ENCODE measurements at regions not wholly inside any gene's neighbourhood (a gene's known extent, or its start where the extent isn't known, plus 50 kb on each side); places are given as distances from the start of the nearest gene placed in this dataset.
"Not testable (repeated sequence)": the region's sequence is repeated elsewhere in the genome, so short reads cannot be mapped to it uniquely, and the experiment has no call there.

- Mint-ChIP-seq H3K27ac (no peak overlapping the region), H3K4me1 (ENCODE audit: low read depth in 2 of 2) (no peaks in the 10 kb centered on the region), H3K27me3 (no peaks in the 10 kb centered on the region), H3K9me3 (peaks cover 2 to 15% of the 10 kb centered on the region in 2 donors), H3K36me3 (ENCODE audit: insufficient read depth) (no peaks in the 10 kb centered on the region), H3K4me3 (no peak overlapping the region)
- no peak for ATAC-seq (replicated peaks)
- DNase-seq, result no peak
These were observed 281.4 kb upstream of the CELF4 start for GRCh38 chr18:37846996-37847395.

DNA sequence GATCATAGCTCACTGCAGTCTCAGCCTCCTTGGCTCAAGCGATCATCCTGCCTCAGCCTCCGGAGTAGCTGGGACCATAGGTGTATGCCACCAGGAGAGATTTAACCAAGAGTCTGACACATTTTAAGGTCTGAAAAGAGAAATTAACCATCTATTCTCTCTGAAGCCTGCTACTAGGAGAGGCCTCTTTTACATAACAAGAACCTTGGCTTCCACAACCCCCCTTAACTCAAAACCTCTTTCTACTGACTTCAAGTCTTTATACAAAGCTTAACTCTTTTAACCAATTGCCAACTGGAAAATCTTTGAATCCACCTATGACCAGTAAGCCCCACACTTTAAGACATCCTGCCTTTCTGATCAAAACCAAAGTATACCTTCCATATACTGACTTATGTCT lies 279.9 kb upstream of the CELF4 start:
- no peaks in the 10 kb centered on the region for H3K36me3 Mint-ChIP-seq (ENCODE audit: insufficient read depth)
- H3K9me3 Mint-ChIP-seq, result peaks cover 0 to 8% of the 10 kb centered on the region in 2 donors
- H3K4me3 Mint-ChIP-seq, result no peak overlapping the region
- H3K27me3 Mint-ChIP-seq, result no peaks in the 10 kb centered on the region
- no peaks in the 10 kb centered on the region for H3K4me1 Mint-ChIP-seq (ENCODE audit: low read depth in 2 of 2)
- no peak overlapping the region for H3K27ac Mint-ChIP-seq
- DNase-seq (no peak), ATAC-seq (replicated peaks) (no peak)

- no peak overlapping the region for H3K4me3 Mint-ChIP-seq
- no peaks in the 10 kb centered on the region for H3K4me1 Mint-ChIP-seq (ENCODE audit: low read depth in 2 of 2)
- no peaks in the 10 kb centered on the region for H3K36me3 Mint-ChIP-seq (ENCODE audit: insufficient read depth)
- peaks cover 2 to 8% of the 10 kb centered on the region in 2 donors for H3K9me3 Mint-ChIP-seq
- no peaks in the 10 kb centered on the region for H3K27me3 Mint-ChIP-seq
- no peak for ATAC-seq (replicated peaks)
- no peak overlapping the region for H3K27ac Mint-ChIP-seq
- no peak for DNase-seq
These were observed 278.8 kb upstream of the CELF4 start for GRCh38 chr18:37844209-37844970.

- no peaks in the 10 kb centered on the region for H3K36me3 Mint-ChIP-seq (ENCODE audit: insufficient read depth)
- DNase-seq (no peak), ATAC-seq (replicated peaks) (no peak)
- no peaks in the 10 kb centered on the region for H3K4me1 Mint-ChIP-seq (ENCODE audit: low read depth in 2 of 2)
- H3K9me3 Mint-ChIP-seq, result peaks cover 0 to 6% of the 10 kb centered on the region in 2 donors
- H3K4me3 Mint-ChIP-seq, result no peak overlapping the region
- H3K27ac Mint-ChIP-seq, result no peak overlapping the region
- H3K27me3 Mint-ChIP-seq, result no peaks in the 10 kb centered on the region
These were observed 272.5 kb upstream of the CELF4 start for GRCh38 chr18:37838083-37838482.

DNA sequence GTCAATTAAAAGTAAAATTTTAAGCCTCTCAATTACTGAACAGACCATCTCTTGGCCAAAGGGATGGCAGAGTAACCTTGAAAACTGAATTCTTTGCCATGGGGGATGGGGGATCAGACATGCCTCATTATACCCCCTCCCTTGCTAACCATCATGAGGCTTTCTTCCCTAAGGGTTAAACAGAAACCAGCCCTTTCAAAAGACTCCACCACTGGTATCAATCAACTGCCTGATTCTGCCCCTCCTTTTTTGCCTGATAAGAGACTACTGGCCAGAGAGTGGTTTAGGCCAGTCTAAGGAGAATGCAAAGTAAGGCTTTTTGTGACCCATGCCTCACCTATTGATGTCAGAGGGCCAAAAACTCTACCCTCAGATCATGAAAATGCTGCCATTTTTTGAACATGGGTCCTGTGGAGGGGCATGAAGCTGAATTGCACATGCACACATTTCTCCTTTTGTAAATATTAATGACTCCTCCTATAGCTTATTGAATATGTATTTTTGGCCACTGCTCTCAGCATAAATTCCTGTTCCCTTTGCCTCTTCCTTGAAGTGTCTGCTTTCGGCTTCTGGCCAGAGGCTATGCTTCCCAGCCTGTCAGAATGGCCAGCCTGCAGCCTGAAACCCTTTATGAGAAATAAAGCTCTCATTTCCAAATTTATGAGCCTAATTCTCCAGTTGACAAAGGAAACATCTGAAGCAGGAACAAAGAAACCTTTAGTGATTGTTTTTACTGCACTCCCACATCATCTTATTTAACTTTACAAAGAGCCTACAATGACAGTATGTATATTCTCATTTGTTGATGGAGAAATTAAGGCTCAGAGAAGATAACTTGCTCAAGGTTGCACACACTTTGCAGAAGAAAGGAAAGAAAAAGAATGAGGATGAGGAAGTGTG lies 270.7 kb upstream of the CELF4 start:
- no peaks in the 10 kb centered on the region for H3K36me3 Mint-ChIP-seq (ENCODE audit: insufficient read depth)
- no peak for ATAC-seq (replicated peaks)
- H3K4me3 Mint-ChIP-seq, result no peak overlapping the region
- H3K27ac Mint-ChIP-seq, result no peak overlapping the region
- no peaks in the 10 kb centered on the region for H3K27me3 Mint-ChIP-seq
- no peak for DNase-seq
- H3K4me1 Mint-ChIP-seq (ENCODE audit: low read depth in 2 of 2), result no peaks in the 10 kb centered on the region
- peaks cover 6 to 11% of the 10 kb centered on the region in 2 donors for H3K9me3 Mint-ChIP-seq

GRCh38 chr18:37832010-37832695 lies 266.6 kb upstream of the CELF4 start:
- ATAC-seq (replicated peaks); H3K36me3 Mint-ChIP-seq (ENCODE audit: insufficient read depth); H3K27me3 Mint-ChIP-seq; H3K4me3 Mint-ChIP-seq; DNase-seq; H3K27ac Mint-ChIP-seq; H3K4me1 Mint-ChIP-seq (ENCODE audit: low read depth in 2 of 2); H3K9me3 Mint-ChIP-seq: not testable (repeated sequence)

DNA sequence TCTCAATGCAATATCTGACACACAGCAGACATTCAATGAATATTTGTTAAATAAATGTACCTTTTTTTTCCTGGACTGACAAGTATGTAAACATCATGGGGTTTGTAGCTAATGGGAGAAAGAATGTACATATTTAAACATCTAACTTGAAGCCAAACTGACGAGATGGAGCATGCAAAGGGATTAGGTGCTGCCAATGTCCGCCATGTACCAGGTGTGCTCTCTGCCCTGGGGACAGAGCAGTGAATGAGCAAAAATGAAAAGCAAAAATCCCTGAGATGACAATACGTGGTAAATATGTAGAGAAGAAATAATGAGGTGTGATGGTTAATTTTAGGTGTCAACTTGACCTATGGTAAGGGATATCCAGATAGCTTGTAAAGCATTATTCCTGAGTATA lies 247.4 kb upstream of the CELF4 start:
- no peak for DNase-seq
- no peak overlapping the region for H3K4me3 Mint-ChIP-seq
- no peaks in the 10 kb centered on the region for H3K27me3 Mint-ChIP-seq
- H3K27ac Mint-ChIP-seq, result no peak overlapping the region
- no peaks in the 10 kb centered on the region for H3K4me1 Mint-ChIP-seq (ENCODE audit: low read depth in 2 of 2)
- H3K36me3 Mint-ChIP-seq (ENCODE audit: insufficient read depth), result no peaks in the 10 kb centered on the region
- ATAC-seq (replicated peaks), result no peak
- H3K9me3 Mint-ChIP-seq, result peaks cover 0 to 12% of the 10 kb centered on the region in 2 donors

GRCh38 chr18:37805773-37806404 lies 240.3 kb upstream of the CELF4 start:
- Mint-ChIP-seq H3K27ac (no peak overlapping the region), H3K4me3 (no peak overlapping the region), H3K36me3 (ENCODE audit: insufficient read depth) (no peaks in the 10 kb centered on the region), H3K27me3 (no peaks in the 10 kb centered on the region), H3K9me3 (peaks cover 2 to 21% of the 10 kb centered on the region in 2 donors), H3K4me1 (ENCODE audit: low read depth in 2 of 2) (no peaks in the 10 kb centered on the region)
- ATAC-seq (replicated peaks) (no peak), DNase-seq (no peak)

GRCh38 chr18:37796823-37797349 lies 231.3 kb upstream of the CELF4 start:
- Mint-ChIP-seq H3K27ac (no peak overlapping the region), H3K4me3 (no peak overlapping the region), H3K4me1 (ENCODE audit: low read depth in 2 of 2) (no peaks in the 10 kb centered on the region), H3K36me3 (ENCODE audit: insufficient read depth) (no peaks in the 10 kb centered on the region), H3K27me3 (no peaks in the 10 kb centered on the region), H3K9me3 (peaks cover 8 to 9% of the 10 kb centered on the region in 2 donors)
- DNase-seq (no peak), ATAC-seq (replicated peaks) (no peak)

DNA sequence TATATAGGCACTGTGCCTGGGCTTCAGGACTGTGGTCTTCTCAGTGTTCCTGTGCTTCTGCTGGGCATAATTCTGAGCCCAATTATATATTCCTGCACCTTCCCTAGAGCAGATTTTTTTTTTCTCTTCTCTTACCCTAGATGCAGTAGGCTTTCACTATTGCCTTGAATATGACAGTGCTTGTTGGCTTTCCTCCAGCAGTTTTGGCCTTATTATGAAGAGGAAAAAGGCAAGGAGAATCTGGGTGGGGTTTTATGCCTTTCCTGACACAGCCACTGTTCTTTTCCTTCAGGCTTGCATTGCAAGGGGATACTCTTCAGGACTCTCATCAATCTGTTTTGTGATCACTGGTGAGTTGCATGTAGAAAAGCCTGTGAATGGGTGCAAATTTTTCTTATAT lies 221.9 kb upstream of the CELF4 start:
- Mint-ChIP-seq H3K27me3 (no peaks in the 10 kb centered on the region), H3K27ac (no peak overlapping the region), H3K4me1 (ENCODE audit: low read depth in 2 of 2) (no peaks in the 10 kb centered on the region), H3K4me3 (no peak overlapping the region), H3K36me3 (ENCODE audit: insufficient read depth) (no peaks in the 10 kb centered on the region), H3K9me3 (peaks cover 0 to 2% of the 10 kb centered on the region in 2 donors)
- ATAC-seq (replicated peaks) (no peak), DNase-seq (no peak)

DNA sequence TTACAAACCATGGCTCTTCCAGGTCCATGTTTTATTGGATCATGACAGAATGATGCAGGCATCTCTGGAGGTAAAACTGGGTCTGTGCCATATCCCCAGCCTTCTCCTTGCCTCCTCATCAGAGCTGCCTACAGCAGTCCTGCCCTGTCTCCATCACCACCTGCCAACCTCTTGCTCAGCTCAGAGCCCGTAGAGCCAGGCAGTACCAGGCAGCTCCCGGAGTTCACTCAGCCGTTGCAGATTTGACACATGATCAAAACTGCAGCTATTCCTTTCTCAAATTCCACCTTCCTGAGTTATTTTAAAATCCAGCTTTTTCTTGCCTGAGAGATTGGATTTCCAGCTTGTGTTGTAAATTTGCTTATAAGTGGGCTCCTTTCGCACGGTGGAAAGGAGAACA lies 218.2 kb upstream of the CELF4 start:
- DNase-seq (no peak), ATAC-seq (replicated peaks) (no peak)
- Mint-ChIP-seq H3K27me3 (no peaks in the 10 kb centered on the region), H3K9me3 (no peaks in the 10 kb centered on the region), H3K36me3 (ENCODE audit: insufficient read depth) (no peaks in the 10 kb centered on the region), H3K4me3 (no peak overlapping the region), H3K4me1 (ENCODE audit: low read depth in 2 of 2) (no peaks in the 10 kb centered on the region), H3K27ac (no peak overlapping the region)

GRCh38 chr18:37779220-37779619 lies 213.6 kb upstream of the CELF4 start:
- Mint-ChIP-seq H3K9me3 (peaks cover 7 to 8% of the 10 kb centered on the region in 2 donors), H3K36me3 (ENCODE audit: insufficient read depth) (no peaks in the 10 kb centered on the region), H3K27ac (no peak overlapping the region), H3K4me3 (no peak overlapping the region), H3K4me1 (ENCODE audit: low read depth in 2 of 2) (no peaks in the 10 kb centered on the region), H3K27me3 (no peaks in the 10 kb centered on the region)
- ATAC-seq (replicated peaks), result no peak
- DNase-seq, result no peak
